ENCODE measurements at regions not wholly inside any gene's neighbourhood (a gene's known extent, or its start where the extent isn't known, plus 50 kb on each side); places are given as distances from the start of the nearest gene placed in this dataset.

DNA sequence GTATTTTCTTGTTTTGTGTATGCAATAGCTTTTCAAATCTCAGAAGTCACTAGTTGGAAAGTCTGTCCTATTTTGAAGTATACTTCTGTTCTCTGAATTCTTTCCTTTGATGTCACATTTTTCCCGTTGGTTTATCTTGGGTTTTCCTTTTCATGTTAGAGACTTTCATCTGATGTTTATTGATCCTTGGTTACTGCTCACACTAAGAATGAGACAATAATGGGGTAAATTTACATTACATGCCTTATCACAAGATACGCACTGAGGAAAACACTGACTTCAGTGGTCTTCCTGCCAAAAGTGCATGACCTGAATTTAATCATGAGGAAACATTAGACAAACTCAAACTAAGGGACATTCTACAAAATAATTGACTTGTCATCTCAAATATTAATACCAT lies 63.5 kb upstream of the C1GALT1 start:
- no peaks in the 10 kb centered on the region for H3K9me3 ChIP-seq (ENCODE audit: control insufficient read depth, low read depth, low read length)
- FAIRE-seq (no peak), DNase-seq (ENCODE audit: low read depth, low spot score) (no peak)
- H3K36me3 ChIP-seq (ENCODE audit: control insufficient read depth in 2 of 2, extremely low read depth in 1 of 2, insufficient read depth in 2 of 2, low read length in 2 of 2) = no peaks in the 10 kb centered on the region
- H4K20me1 ChIP-seq (ENCODE audit: control insufficient read depth, extremely low read depth, insufficient read depth, low read length) = no peaks in the 10 kb centered on the region
- dilution Hi-C loops (cut with MboI; ENCODE audit: extremely low pct_ligation_motif_present, low sequenced_read_pairs) = no loop called here
- TF ChIP-seq, protein P1, sequence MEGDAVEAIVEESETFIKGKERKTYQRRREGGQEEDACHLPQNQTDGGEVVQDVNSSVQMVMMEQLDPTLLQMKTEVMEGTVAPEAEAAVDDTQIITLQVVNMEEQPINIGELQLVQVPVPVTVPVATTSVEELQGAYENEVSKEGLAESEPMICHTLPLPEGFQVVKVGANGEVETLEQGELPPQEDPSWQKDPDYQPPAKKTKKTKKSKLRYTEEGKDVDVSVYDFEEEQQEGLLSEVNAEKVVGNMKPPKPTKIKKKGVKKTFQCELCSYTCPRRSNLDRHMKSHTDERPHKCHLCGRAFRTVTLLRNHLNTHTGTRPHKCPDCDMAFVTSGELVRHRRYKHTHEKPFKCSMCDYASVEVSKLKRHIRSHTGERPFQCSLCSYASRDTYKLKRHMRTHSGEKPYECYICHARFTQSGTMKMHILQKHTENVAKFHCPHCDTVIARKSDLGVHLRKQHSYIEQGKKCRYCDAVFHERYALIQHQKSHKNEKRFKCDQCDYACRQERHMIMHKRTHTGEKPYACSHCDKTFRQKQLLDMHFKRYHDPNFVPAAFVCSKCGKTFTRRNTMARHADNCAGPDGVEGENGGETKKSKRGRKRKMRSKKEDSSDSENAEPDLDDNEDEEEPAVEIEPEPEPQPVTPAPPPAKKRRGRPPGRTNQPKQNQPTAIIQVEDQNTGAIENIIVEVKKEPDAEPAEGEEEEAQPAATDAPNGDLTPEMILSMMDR (optimal IDR thresholded peaks at IDR 0.05 in 1 of 3, IDR thresholded peaks at IDR 0.05 in 1 of 3, conservative IDR thresholded peaks at IDR 0.05 in 1 of 3; ENCODE audit: extremely low read depth in 1 of 3, insufficient read depth in 2 of 3, low read length in 3 of 3) = no peak
- no peak for TF ChIP-seq EZH2 (IDR thresholded peaks at IDR 0.05; ENCODE audit: low read length)
- no peak overlapping the region for H3K4me2 ChIP-seq (ENCODE audit: control insufficient read depth, extremely low read depth, insufficient read depth, low read depth, low read length)
- no peak overlapping the region for H3K27ac ChIP-seq (ENCODE audit: control insufficient read depth, insufficient read depth, low read length)
- H3K4me1 ChIP-seq (ENCODE audit: control insufficient read depth, extremely low read depth, insufficient read depth, low read length) = peaks cover 10% of the 10 kb centered on the region
- H2AFZ ChIP-seq (ENCODE audit: control insufficient read depth, low read length) = no peak overlapping the region
- no peak overlapping the region for H3K4me3 ChIP-seq (ENCODE audit: control insufficient read depth in 2 of 3, extremely low read depth in 1 of 3, insufficient read depth in 2 of 3, low read depth in 1 of 3, low read length in 3 of 3)
- H3K79me2 ChIP-seq (ENCODE audit: control insufficient read depth, insufficient read depth, low read length) = no peaks in the 10 kb centered on the region
- no peak overlapping the region for H3K9ac ChIP-seq (ENCODE audit: control insufficient read depth, extremely low read depth, insufficient read depth, low read length)
- no peaks in the 10 kb centered on the region for H3K27me3 ChIP-seq (ENCODE audit: control insufficient read depth, extremely low read depth, insufficient read depth, low read length)
- no peaks in the 10 kb centered on the region for H3K9me1 ChIP-seq (ENCODE audit: control insufficient read depth, extremely low read depth, insufficient read depth, low read length)

DNA sequence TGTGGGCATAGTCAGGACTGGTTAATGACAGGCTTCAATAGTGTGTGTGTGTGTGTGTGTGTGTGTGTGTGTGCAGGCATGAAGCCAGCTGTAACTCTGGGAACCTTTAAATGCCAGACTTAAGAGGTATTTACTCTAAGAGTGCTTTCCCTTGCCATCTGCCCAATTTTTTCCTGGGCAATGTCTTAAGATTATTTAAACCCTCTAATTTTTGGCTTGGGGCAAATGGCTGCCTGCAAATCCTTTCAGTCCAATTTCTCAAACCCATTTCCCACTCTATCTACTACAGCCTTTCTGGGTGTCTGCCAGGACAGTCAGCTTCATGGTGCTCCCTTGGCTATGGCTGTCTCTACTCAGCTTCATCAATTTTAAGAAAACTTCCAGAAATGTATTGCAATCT lies 62.6 kb upstream of the C1GALT1 start:
- Histone ChIP-seq H4K20me1 (ENCODE audit: control insufficient read depth, extremely low read depth, insufficient read depth, low read length) (no peaks in the 10 kb centered on the region), H3K79me2 (ENCODE audit: control insufficient read depth, insufficient read depth, low read length) (no peaks in the 10 kb centered on the region), H3K36me3 (ENCODE audit: control insufficient read depth in 2 of 2, extremely low read depth in 1 of 2, insufficient read depth in 2 of 2, low read length in 2 of 2) (no peaks in the 10 kb centered on the region), H3K4me1 (ENCODE audit: control insufficient read depth, extremely low read depth, insufficient read depth, low read length) (peaks cover 10% of the 10 kb centered on the region), H3K9ac (ENCODE audit: control insufficient read depth, extremely low read depth, insufficient read depth, low read length) (no peak overlapping the region), H3K4me2 (ENCODE audit: control insufficient read depth, extremely low read depth, insufficient read depth, low read depth, low read length) (no peak overlapping the region), H3K9me1 (ENCODE audit: control insufficient read depth, extremely low read depth, insufficient read depth, low read length) (no peaks in the 10 kb centered on the region), H3K27ac (ENCODE audit: control insufficient read depth, insufficient read depth, low read length) (no peak overlapping the region), H2AFZ (ENCODE audit: control insufficient read depth, low read length) (no peak overlapping the region), H3K27me3 (ENCODE audit: control insufficient read depth, extremely low read depth, insufficient read depth, low read length) (no peaks in the 10 kb centered on the region), H3K4me3 (ENCODE audit: control insufficient read depth in 2 of 3, extremely low read depth in 1 of 3, insufficient read depth in 2 of 3, low read depth in 1 of 3, low read length in 3 of 3) (no peak overlapping the region), H3K9me3 (ENCODE audit: control insufficient read depth, low read depth, low read length) (no peaks in the 10 kb centered on the region)
- DNase-seq (ENCODE audit: low read depth, low spot score) = no peak
- FAIRE-seq = no peak
- dilution Hi-C loops (cut with MboI; ENCODE audit: extremely low pct_ligation_motif_present, low sequenced_read_pairs) = no loop called here
- TF ChIP-seq EZH2 (IDR thresholded peaks at IDR 0.05; ENCODE audit: low read length) = no peak
- TF ChIP-seq, protein P1 (optimal IDR thresholded peaks at IDR 0.05 in 1 of 3, IDR thresholded peaks at IDR 0.05 in 1 of 3, conservative IDR thresholded peaks at IDR 0.05 in 1 of 3; ENCODE audit: extremely low read depth in 1 of 3, insufficient read depth in 2 of 3, low read length in 3 of 3) = no peak
